ENCODE measurements at regions not wholly inside any gene's neighbourhood (a gene's known extent, or its start where the extent isn't known, plus 50 kb on each side); places are given as distances from the start of the nearest gene placed in this dataset.
"Not testable (repeated sequence)": the region's sequence is repeated elsewhere in the genome, so short reads cannot be mapped to it uniquely, and the experiment has no call there.

- H3K27ac Mint-ChIP-seq (ENCODE audit: unreplicated experiment) = no peak overlapping the region
- peaks cover 10% of the 10 kb centered on the region for H3K4me1 Mint-ChIP-seq (ENCODE audit: unreplicated experiment)
- no peak for TF ChIP-seq CTCF (IDR thresholded peaks at IDR 0.05)
- H3K9me3 Mint-ChIP-seq (ENCODE audit: unreplicated experiment) = peaks cover 8% of the 10 kb centered on the region
- DNase-seq (ENCODE audit: extremely low spot score, unreplicated experiment) = no peak
- no peaks in the 10 kb centered on the region for H3K27me3 Mint-ChIP-seq (ENCODE audit: unreplicated experiment)
- H3K4me3 Mint-ChIP-seq (ENCODE audit: unreplicated experiment) = no peak overlapping the region
- peaks cover 2% of the 10 kb centered on the region for H3K36me3 Mint-ChIP-seq (ENCODE audit: unreplicated experiment)
Observed at GRCh38 chr17:14725729-14726128, 424.8 kb downstream of the HS3ST3B1 start.

GRCh38 chr17:14724770-14725169 lies 423.9 kb downstream of the HS3ST3B1 start:
- Mint-ChIP-seq H3K27ac (ENCODE audit: unreplicated experiment) (no peak overlapping the region), H3K9me3 (ENCODE audit: unreplicated experiment) (peaks cover 8% of the 10 kb centered on the region), H3K4me3 (ENCODE audit: unreplicated experiment) (no peak overlapping the region), H3K36me3 (ENCODE audit: unreplicated experiment) (peaks cover 2% of the 10 kb centered on the region), H3K4me1 (ENCODE audit: unreplicated experiment) (peaks cover 6% of the 10 kb centered on the region), H3K27me3 (ENCODE audit: unreplicated experiment) (no peaks in the 10 kb centered on the region)
- TF ChIP-seq CTCF (IDR thresholded peaks at IDR 0.05) = no peak
- no peak for DNase-seq (ENCODE audit: extremely low spot score, unreplicated experiment)

DNA sequence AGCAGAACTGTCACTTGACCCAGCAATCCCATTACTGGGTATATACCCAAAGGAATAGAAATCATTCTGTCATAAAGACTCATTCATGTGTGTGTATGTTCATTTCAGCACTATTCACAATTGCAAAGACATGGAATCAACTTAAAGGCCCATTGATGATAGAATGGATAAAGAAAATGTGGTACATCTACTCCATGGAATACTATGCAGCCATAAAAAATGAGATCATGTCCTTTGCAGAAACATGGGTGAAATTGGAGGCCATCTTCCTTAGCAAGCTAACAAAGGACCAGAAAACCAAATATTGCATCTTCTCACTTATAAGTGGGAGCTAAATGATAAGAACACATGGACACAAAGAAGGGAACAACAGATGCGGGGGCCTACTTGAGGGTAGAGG lies 422.5 kb downstream of the HS3ST3B1 start:
- not testable (repeated sequence) for H3K36me3 Mint-ChIP-seq (ENCODE audit: unreplicated experiment); H3K4me3 Mint-ChIP-seq (ENCODE audit: unreplicated experiment); DNase-seq (ENCODE audit: extremely low spot score, unreplicated experiment); H3K9me3 Mint-ChIP-seq (ENCODE audit: unreplicated experiment); H3K4me1 Mint-ChIP-seq (ENCODE audit: unreplicated experiment); H3K27me3 Mint-ChIP-seq (ENCODE audit: unreplicated experiment); H3K27ac Mint-ChIP-seq (ENCODE audit: unreplicated experiment)

DNA sequence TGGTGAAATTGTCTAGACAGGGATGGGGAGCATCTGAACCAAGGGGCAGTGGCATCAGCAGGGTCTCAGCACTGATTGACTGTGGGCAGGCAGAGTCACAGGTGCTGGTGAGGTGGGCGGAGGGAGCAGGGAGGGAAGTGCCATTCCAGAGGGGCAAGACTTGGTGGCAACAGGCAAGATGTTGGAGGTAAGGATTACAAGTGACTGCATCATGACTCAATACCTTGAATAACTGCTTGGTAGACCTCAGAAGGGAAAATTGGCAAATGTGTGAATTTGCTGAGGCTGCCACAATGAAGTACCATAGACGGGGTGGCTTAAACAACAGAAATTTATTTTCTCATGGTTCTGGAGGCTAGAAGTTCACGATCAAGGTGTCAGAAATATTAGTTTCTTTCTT lies 419.1 kb downstream of the HS3ST3B1 start:
- no peak overlapping the region for H3K27ac Mint-ChIP-seq (ENCODE audit: unreplicated experiment)
- H3K9me3 Mint-ChIP-seq (ENCODE audit: unreplicated experiment) = peaks cover 8% of the 10 kb centered on the region
- TF ChIP-seq CTCF (IDR thresholded peaks at IDR 0.05) = no peak
- peaks cover 2% of the 10 kb centered on the region for H3K36me3 Mint-ChIP-seq (ENCODE audit: unreplicated experiment)
- DNase-seq (ENCODE audit: extremely low spot score, unreplicated experiment) = no peak
- H3K4me1 Mint-ChIP-seq (ENCODE audit: unreplicated experiment) = no peaks in the 10 kb centered on the region
- no peak overlapping the region for H3K4me3 Mint-ChIP-seq (ENCODE audit: unreplicated experiment)
- no peaks in the 10 kb centered on the region for H3K27me3 Mint-ChIP-seq (ENCODE audit: unreplicated experiment)

DNA sequence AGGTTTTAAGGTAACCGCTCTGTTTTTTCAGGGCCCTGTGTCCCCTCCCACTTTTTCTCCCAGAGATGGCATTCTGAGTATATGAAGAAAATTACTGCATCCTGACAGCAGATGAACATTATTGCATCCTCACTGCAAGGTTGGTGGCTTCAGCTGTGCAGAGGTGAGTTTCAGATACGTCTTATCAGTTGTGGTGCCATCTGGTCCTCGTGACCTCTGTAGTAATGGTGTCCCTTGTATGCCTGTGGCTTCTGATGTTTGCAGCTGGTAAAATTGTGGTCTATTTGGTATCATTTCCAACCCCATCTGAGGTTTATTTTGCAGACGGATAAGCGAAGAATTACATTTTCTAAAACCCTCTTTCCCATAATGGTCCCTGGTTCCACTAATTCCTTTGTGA lies 417.0 kb downstream of the HS3ST3B1 start:
- no peak for TF ChIP-seq CTCF (IDR thresholded peaks at IDR 0.05)
- Mint-ChIP-seq H3K4me1 (ENCODE audit: unreplicated experiment) (no peaks in the 10 kb centered on the region), H3K27me3 (ENCODE audit: unreplicated experiment) (no peaks in the 10 kb centered on the region), H3K4me3 (ENCODE audit: unreplicated experiment) (no peak overlapping the region), H3K36me3 (ENCODE audit: unreplicated experiment) (peaks cover 2% of the 10 kb centered on the region), H3K27ac (ENCODE audit: unreplicated experiment) (no peak overlapping the region), H3K9me3 (ENCODE audit: unreplicated experiment) (peaks cover 5% of the 10 kb centered on the region)
- DNase-seq (ENCODE audit: extremely low spot score, unreplicated experiment) = no peak

DNA sequence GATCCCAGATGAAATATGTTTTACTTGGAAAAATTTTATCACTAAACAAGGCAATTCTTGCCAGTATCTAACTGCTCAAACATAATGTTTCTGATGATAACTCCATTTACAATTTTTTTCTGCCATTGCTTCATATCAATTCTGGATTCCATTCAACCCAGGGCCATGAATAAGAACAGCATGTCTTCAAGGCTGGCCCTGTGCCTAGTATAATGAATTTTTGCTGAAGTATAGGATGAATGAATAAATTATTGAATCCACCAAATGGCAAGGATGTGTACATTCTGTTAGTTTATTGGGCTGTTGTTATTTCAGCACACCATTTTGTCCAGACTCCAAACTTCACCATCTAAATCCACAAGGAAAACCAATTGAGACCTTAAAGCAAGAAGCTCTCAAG lies 414.7 kb downstream of the HS3ST3B1 start:
- H3K36me3 Mint-ChIP-seq (ENCODE audit: unreplicated experiment) = no peaks in the 10 kb centered on the region
- no peak for TF ChIP-seq CTCF (IDR thresholded peaks at IDR 0.05)

More for the DNA sequence above, 414.7 kb downstream of the HS3ST3B1 start:
- Mint-ChIP-seq H3K27ac (ENCODE audit: unreplicated experiment) (no peak overlapping the region), H3K4me3 (ENCODE audit: unreplicated experiment) (no peak overlapping the region), H3K4me1 (ENCODE audit: unreplicated experiment) (no peaks in the 10 kb centered on the region), H3K9me3 (ENCODE audit: unreplicated experiment) (no peaks in the 10 kb centered on the region), H3K27me3 (ENCODE audit: unreplicated experiment) (no peaks in the 10 kb centered on the region)
- no peak for DNase-seq (ENCODE audit: extremely low spot score, unreplicated experiment)

Measured in osteocyte (in vitro differentiated cells).